Testis (tissue), 2 donors: ENCODE measurements at regions not wholly inside any gene's neighbourhood (a gene's known extent, or its start where the extent isn't known, plus 50 kb on each side); places are given as distances from the start of the nearest gene placed in this dataset.
"Not testable (repeated sequence)": the region's sequence is repeated elsewhere in the genome, so short reads cannot be mapped to it uniquely, and the experiment has no call there.

ENCODE experiments used
- POLR2A ChIP-seq: fragments of 450-650 bp; IDR thresholded peaks from one replicate; pipeline ENCODE4 v1.6.1; 2017; ENCODE audit warnings: antibody characterized with exemption, mild to moderate bottlenecking, moderate library complexity
- TF ChIP-seq, protein P1 (sequence below), 3 experiments: fragments of 450-650 bp in 2 of 3; fragments of 200-600 bp in 1 of 3; sonication (generic) in 1 of 3; IDR thresholded peaks; one replicate each; pipeline ENCODE4 v1.5.1; 2016 to 2019; ENCODE audit warnings: antibody characterized with exemption in 3 of 3, mild to moderate bottlenecking in 2 of 3, moderate library complexity in 1 of 3

GRCh38 chr19:23984911-23985310 is 70.2 kb downstream of the ZNF726 start:
- TF ChIP-seq, protein P1, sequence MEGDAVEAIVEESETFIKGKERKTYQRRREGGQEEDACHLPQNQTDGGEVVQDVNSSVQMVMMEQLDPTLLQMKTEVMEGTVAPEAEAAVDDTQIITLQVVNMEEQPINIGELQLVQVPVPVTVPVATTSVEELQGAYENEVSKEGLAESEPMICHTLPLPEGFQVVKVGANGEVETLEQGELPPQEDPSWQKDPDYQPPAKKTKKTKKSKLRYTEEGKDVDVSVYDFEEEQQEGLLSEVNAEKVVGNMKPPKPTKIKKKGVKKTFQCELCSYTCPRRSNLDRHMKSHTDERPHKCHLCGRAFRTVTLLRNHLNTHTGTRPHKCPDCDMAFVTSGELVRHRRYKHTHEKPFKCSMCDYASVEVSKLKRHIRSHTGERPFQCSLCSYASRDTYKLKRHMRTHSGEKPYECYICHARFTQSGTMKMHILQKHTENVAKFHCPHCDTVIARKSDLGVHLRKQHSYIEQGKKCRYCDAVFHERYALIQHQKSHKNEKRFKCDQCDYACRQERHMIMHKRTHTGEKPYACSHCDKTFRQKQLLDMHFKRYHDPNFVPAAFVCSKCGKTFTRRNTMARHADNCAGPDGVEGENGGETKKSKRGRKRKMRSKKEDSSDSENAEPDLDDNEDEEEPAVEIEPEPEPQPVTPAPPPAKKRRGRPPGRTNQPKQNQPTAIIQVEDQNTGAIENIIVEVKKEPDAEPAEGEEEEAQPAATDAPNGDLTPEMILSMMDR (IDR thresholded peaks at IDR 0.05) = not testable (repeated sequence)
- TF ChIP-seq POLR2A = not testable (repeated sequence)
